GM23338 (cell line): ENCODE measurements at regions not wholly inside any gene's neighbourhood (a gene's known extent, or its start where the extent isn't known, plus 50 kb on each side); places are given as distances from the start of the nearest gene placed in this dataset.

ENCODE experiments used
- ATAC-seq: fragments of 200-7000 bp; cut with Tn5 transposase; 3 replicates; pipeline ENCODE4 v1.9.1; 2020
- DNase-seq: peaks from one replicate; pipeline ENCODE4 v3.0.0-alpha.2; 2015; ENCODE audit warnings: low spot score
- H2AFZ ChIP-seq: fragments of 200-600 bp; sonication (generic); 2 replicates; pipeline ENCODE4 v1.8.0; 2016; ENCODE audit warnings: antibody characterized with exemption, mild to moderate bottlenecking, moderate library complexity
- H3F3A ChIP-seq: fragments of 200-600 bp; sonication (generic); replicated peaks from 2 replicates; pipeline ENCODE4 v1.8.0; 2017; ENCODE audit warnings: antibody characterized with exemption, mixed run types, low read depth
- H3K27ac ChIP-seq: fragments of 200-600 bp; sonication (generic); 2 replicates; pipeline ENCODE4 v1.6.1; 2016; ENCODE audit warnings: low read depth
- H3K27me3 ChIP-seq: fragments of 200-600 bp; sonication (generic); 2 replicates; pipeline ENCODE4 v1.8.0; 2016; ENCODE audit warnings: mild to moderate bottlenecking, mixed run types, moderate library complexity; ENCODE audit not compliant: insufficient read depth
- H3K36me3 ChIP-seq: fragments of 200-600 bp; sonication (generic); 2 replicates; pipeline ENCODE4 v1.8.0; 2016; ENCODE audit warnings: mild to moderate bottlenecking; ENCODE audit not compliant: insufficient read depth
- H3K4me1 ChIP-seq: fragments of 200-600 bp; sonication (generic); 2 replicates; pipeline ENCODE4 v1.8.0; 2016; ENCODE audit warnings: mild to moderate bottlenecking, moderate library complexity; ENCODE audit not compliant: insufficient read depth
- H3K4me2 ChIP-seq: fragments of 200-600 bp; sonication (generic); 2 replicates; pipeline ENCODE4 v1.7.1; 2017; ENCODE audit warnings: mixed run types
- H3K4me3 ChIP-seq: fragments of 200-600 bp; sonication (generic); 2 replicates; pipeline ENCODE4 v1.6.1; 2016; ENCODE audit warnings: mixed run types
- H3K79me2 ChIP-seq: fragments of 200-600 bp; sonication (generic); replicated peaks from 2 replicates; pipeline ENCODE4 v1.8.0; 2017; ENCODE audit warnings: mild to moderate bottlenecking; ENCODE audit not compliant: insufficient read depth
- H3K9me2 ChIP-seq: fragments of 200-600 bp; sonication (generic); 2 replicates; pipeline ENCODE4 v1.8.0; 2017; ENCODE audit not compliant: insufficient read depth
- H4K20me1 ChIP-seq: fragments of 200-600 bp; sonication (generic); replicated peaks from 2 replicates; pipeline ENCODE4 v1.8.0; 2017; ENCODE audit warnings: mild to moderate bottlenecking; ENCODE audit not compliant: insufficient read depth
- H3K27ac Mint-ChIP-seq: 2 replicates; pipeline ENCODE4 v1.8.0; 2020; ENCODE audit warnings: inconsistent platforms, mild to moderate bottlenecking, moderate library complexity, mixed read lengths
- H3K27me3 Mint-ChIP-seq: 3 replicates; pipeline ENCODE4 v1.8.0; 2022; ENCODE audit warnings: low read depth, mild to moderate bottlenecking, moderate library complexity, mixed read lengths, inconsistent platforms; ENCODE audit not compliant: insufficient read depth, poor library complexity
- H3K36me3 Mint-ChIP-seq: 3 replicates; pipeline ENCODE4 v1.8.0; 2021; ENCODE audit warnings: low read depth, mild to moderate bottlenecking, inconsistent platforms, moderate library complexity, mixed read lengths
- H3K4me1 Mint-ChIP-seq: 3 replicates; pipeline ENCODE4 v1.8.0; 2020; ENCODE audit warnings: mild to moderate bottlenecking, inconsistent platforms, mixed read lengths
- H3K4me3 Mint-ChIP-seq: 3 replicates; pipeline ENCODE4 v1.8.0; 2021; ENCODE audit warnings: moderate library complexity, mild to moderate bottlenecking, inconsistent platforms, mixed read lengths
- H3K9me3 Mint-ChIP-seq: 3 replicates; pipeline ENCODE4 v1.8.0; 2020; ENCODE audit warnings: moderate library complexity, mild to moderate bottlenecking, inconsistent platforms, mixed read lengths
- CREB1 ChIP-seq: fragments of 250-450 bp; sonication (Bioruptor Pico); IDR thresholded peaks from 2 replicates; pipeline ENCODE4 v1.5.0; 2020; ENCODE audit warnings: low read depth, mild to moderate bottlenecking, moderate library complexity
- EZH2 ChIP-seq: fragments of 200-600 bp; sonication (generic); IDR thresholded peaks from one replicate; pipeline ENCODE4 v1.8.0; 2017; ENCODE audit warnings: antibody characterized with exemption, mild to moderate bottlenecking, low read depth; ENCODE audit not compliant: unreplicated experiment
- EZH2phosphoT487 ChIP-seq: fragments of 200-600 bp; sonication (generic); IDR thresholded peaks from one replicate; pipeline ENCODE4 v1.8.1; 2018; ENCODE audit warnings: antibody characterized with exemption; ENCODE audit not compliant: unreplicated experiment
- JUNB ChIP-seq: IDR thresholded peaks from one replicate; pipeline ENCODE4 v1.6.1; 2016; ENCODE audit warnings: antibody characterized with exemption; ENCODE audit not compliant: unreplicated experiment
- NANOG ChIP-seq: IDR thresholded peaks from 2 replicates; pipeline ENCODE4 v1.6.1; 2016; ENCODE audit warnings: antibody characterized with exemption, borderline replicate concordance
- POLR2AphosphoS5 ChIP-seq: IDR thresholded peaks from 2 replicates; pipeline ENCODE4 v1.6.1; 2016; ENCODE audit warnings: antibody characterized with exemption, low read depth
- STAT1 ChIP-seq: IDR thresholded peaks from one replicate; pipeline ENCODE4 v1.6.1; 2016; ENCODE audit warnings: antibody characterized with exemption; ENCODE audit not compliant: unreplicated experiment
- ZNF114 ChIP-seq: fragments of 250-450 bp; sonication (Bioruptor Pico); IDR thresholded peaks from 2 replicates; pipeline ENCODE4 v1.5.0; 2020; ENCODE audit warnings: mild to moderate bottlenecking, moderate library complexity
- ZNF331 ChIP-seq: fragments of 250-450 bp; sonication (Bioruptor Pico); IDR thresholded peaks from 2 replicates; pipeline ENCODE4 v1.5.0; 2020; ENCODE audit warnings: low read depth, mild to moderate bottlenecking, moderate library complexity
- TF ChIP-seq, protein P1 (sequence below), 2 experiments: fragments of 200-600 bp in 1 of 2; sonication (generic) in 1 of 2; conservative IDR thresholded peaks; 2 replicates each; pipeline versions ENCODE4 v1.5.1 to v1.6.1; 2016 to 2017; ENCODE audit warnings: antibody characterized with exemption in 2 of 2, low read depth in 2 of 2, mild to moderate bottlenecking in 2 of 2, moderate library complexity in 1 of 2
- TF ChIP-seq, protein P2 (sequence below): IDR thresholded peaks from one replicate; pipeline ENCODE4 v1.6.1; 2018; ENCODE audit warnings: antibody characterized with exemption; ENCODE audit not compliant: unreplicated experiment
- TF ChIP-seq, protein P3 (sequence below): IDR thresholded peaks from 2 replicates; pipeline ENCODE4 v1.6.1; 2016; ENCODE audit warnings: antibody characterized with exemption

DNA sequence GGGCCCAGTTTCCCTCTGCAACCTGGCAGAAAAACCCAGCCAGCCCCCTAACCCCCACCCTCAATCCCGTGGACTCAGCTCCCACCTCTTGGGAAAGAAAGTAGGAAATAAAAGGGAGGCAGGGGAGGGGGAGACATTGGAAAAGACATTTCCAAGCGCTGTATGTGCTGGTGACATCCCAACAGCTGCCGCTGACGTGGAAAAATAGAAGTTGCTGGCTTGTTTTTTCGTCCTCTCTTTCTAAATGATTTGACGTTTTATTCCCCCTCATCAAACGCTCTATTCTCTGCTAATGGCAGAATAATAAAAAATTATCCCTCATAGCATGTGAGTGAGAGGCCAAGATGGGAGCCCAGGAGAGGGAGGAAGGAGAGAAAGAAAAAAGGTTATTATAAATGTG, 76.1 kb downstream of the LINGO1 start:
- H3K27me3 Mint-ChIP-seq, result peaks cover 15% of the 10 kb centered on the region
- H3K4me2 ChIP-seq, result 0 out of 2 replicates have a peak overlapping the region, but pooled peaks have one; percentile 17
- no peak for ATAC-seq
- no peak overlapping the region; the same call in 2 of the 3 replicates for H3K4me3 Mint-ChIP-seq
- H3K36me3 ChIP-seq, result no peaks in the 10 kb centered on the region
- DNase-seq, result no peak
- H3K9me2 ChIP-seq, result no peaks in the 10 kb centered on the region
- H3K4me1 Mint-ChIP-seq, result peaks cover 25% of the 10 kb centered on the region
- no peaks in the 10 kb centered on the region for H4K20me1 ChIP-seq
- no peaks in the 10 kb centered on the region for H3K36me3 Mint-ChIP-seq
- H3F3A ChIP-seq, result no peaks in the 10 kb centered on the region
- no peak overlapping the region for H3K4me3 ChIP-seq
- peaks cover 15% of the 10 kb centered on the region for H3K4me1 ChIP-seq
- no peaks in the 10 kb centered on the region for H3K27me3 ChIP-seq
- H3K27ac Mint-ChIP-seq, result 0 out of 2 replicates have a peak overlapping the region, but pooled peaks have one; percentile 10
- H3K9me3 Mint-ChIP-seq, result no peaks in the 10 kb centered on the region; the same call in 2 of the 3 replicates
- H3K27ac ChIP-seq, result no peak overlapping the region
- TF ChIP-seq, protein P1, sequence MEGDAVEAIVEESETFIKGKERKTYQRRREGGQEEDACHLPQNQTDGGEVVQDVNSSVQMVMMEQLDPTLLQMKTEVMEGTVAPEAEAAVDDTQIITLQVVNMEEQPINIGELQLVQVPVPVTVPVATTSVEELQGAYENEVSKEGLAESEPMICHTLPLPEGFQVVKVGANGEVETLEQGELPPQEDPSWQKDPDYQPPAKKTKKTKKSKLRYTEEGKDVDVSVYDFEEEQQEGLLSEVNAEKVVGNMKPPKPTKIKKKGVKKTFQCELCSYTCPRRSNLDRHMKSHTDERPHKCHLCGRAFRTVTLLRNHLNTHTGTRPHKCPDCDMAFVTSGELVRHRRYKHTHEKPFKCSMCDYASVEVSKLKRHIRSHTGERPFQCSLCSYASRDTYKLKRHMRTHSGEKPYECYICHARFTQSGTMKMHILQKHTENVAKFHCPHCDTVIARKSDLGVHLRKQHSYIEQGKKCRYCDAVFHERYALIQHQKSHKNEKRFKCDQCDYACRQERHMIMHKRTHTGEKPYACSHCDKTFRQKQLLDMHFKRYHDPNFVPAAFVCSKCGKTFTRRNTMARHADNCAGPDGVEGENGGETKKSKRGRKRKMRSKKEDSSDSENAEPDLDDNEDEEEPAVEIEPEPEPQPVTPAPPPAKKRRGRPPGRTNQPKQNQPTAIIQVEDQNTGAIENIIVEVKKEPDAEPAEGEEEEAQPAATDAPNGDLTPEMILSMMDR (conservative IDR thresholded peaks at IDR 0.05; ENCODE audit: low read depth in 2 of 2), result no peak
- TF ChIP-seq POLR2AphosphoS5, result no peak
- TF ChIP-seq, protein P2, sequence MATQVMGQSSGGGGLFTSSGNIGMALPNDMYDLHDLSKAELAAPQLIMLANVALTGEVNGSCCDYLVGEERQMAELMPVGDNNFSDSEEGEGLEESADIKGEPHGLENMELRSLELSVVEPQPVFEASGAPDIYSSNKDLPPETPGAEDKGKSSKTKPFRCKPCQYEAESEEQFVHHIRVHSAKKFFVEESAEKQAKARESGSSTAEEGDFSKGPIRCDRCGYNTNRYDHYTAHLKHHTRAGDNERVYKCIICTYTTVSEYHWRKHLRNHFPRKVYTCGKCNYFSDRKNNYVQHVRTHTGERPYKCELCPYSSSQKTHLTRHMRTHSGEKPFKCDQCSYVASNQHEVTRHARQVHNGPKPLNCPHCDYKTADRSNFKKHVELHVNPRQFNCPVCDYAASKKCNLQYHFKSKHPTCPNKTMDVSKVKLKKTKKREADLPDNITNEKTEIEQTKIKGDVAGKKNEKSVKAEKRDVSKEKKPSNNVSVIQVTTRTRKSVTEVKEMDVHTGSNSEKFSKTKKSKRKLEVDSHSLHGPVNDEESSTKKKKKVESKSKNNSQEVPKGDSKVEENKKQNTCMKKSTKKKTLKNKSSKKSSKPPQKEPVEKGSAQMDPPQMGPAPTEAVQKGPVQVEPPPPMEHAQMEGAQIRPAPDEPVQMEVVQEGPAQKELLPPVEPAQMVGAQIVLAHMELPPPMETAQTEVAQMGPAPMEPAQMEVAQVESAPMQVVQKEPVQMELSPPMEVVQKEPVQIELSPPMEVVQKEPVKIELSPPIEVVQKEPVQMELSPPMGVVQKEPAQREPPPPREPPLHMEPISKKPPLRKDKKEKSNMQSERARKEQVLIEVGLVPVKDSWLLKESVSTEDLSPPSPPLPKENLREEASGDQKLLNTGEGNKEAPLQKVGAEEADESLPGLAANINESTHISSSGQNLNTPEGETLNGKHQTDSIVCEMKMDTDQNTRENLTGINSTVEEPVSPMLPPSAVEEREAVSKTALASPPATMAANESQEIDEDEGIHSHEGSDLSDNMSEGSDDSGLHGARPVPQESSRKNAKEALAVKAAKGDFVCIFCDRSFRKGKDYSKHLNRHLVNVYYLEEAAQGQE, result no peak
- TF ChIP-seq CREB1 (CRISPR knock-in tag), result no peak
- no peak for TF ChIP-seq EZH2phosphoT487
- TF ChIP-seq, protein P3, sequence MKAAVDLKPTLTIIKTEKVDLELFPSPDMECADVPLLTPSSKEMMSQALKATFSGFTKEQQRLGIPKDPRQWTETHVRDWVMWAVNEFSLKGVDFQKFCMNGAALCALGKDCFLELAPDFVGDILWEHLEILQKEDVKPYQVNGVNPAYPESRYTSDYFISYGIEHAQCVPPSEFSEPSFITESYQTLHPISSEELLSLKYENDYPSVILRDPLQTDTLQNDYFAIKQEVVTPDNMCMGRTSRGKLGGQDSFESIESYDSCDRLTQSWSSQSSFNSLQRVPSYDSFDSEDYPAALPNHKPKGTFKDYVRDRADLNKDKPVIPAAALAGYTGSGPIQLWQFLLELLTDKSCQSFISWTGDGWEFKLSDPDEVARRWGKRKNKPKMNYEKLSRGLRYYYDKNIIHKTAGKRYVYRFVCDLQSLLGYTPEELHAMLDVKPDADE, result no peak
- TF ChIP-seq JUNB, result no peak
- no peak for TF ChIP-seq ZNF114
- TF ChIP-seq NANOG, result no peak
- TF ChIP-seq ZNF331 (CRISPR knock-in tag), result no peak
- TF ChIP-seq EZH2, result no peak
- TF ChIP-seq STAT1, result no peak
- H3K79me2 ChIP-seq, result no peaks in the 10 kb centered on the region
- peak overlapping the region; percentile 19; the same call in 1 of the 2 replicates for H2AFZ ChIP-seq
